OCI-LY1 (cell line): ENCODE measurements at regions not wholly inside any gene's neighbourhood (a gene's known extent, or its start where the extent isn't known, plus 50 kb on each side); places are given as distances from the start of the nearest gene placed in this dataset.

ENCODE experiments used
- H2AFZ ChIP-seq: fragments of 200-600 bp; sonication (generic), shearing (Covaris generic); 2 replicates; pipeline ENCODE4 v1.6.0; 2014; ENCODE audit warnings: antibody characterized with exemption, mild to moderate bottlenecking, low read length
- H3F3A ChIP-seq: fragments of 200-600 bp; sonication (generic), shearing (Covaris generic); 2 replicates; pipeline ENCODE4 v1.6.0; 2014; ENCODE audit warnings: mild to moderate bottlenecking, antibody characterized with exemption, low read length, moderate library complexity; ENCODE audit not compliant: insufficient read depth
- H3K27ac ChIP-seq: fragments of 200-600 bp; sonication (generic); 2 replicates; pipeline ENCODE4 v1.5.1; 2014; ENCODE audit warnings: low read length, mixed run types, mild to moderate bottlenecking, low read depth; ENCODE audit not compliant: poor library complexity, severe bottlenecking
- H3K27me3 ChIP-seq: fragments of 200-600 bp; sonication (generic); 2 replicates; pipeline ENCODE4 v1.6.0; 2014; ENCODE audit warnings: antibody characterized with exemption, mild to moderate bottlenecking, low read length, moderate library complexity; ENCODE audit not compliant: insufficient read depth
- H3K36me3 ChIP-seq: fragments of 200-600 bp; sonication (generic); 2 replicates; pipeline ENCODE4 v1.6.1; 2014; ENCODE audit warnings: mild to moderate bottlenecking, antibody characterized with exemption, low read length, moderate library complexity, mixed read lengths; ENCODE audit not compliant: insufficient read depth
- H3K4me1 ChIP-seq: fragments of 200-600 bp; sonication (generic); 2 replicates; pipeline ENCODE4 v1.5.1; 2014; ENCODE audit warnings: mild to moderate bottlenecking, low read length, moderate library complexity; ENCODE audit not compliant: insufficient read depth, severe bottlenecking
- H3K4me2 ChIP-seq: fragments of 200-600 bp; sonication (generic), shearing (Covaris generic); 2 replicates; pipeline ENCODE4 v1.6.1; 2014; ENCODE audit warnings: low read length
- H3K4me3 ChIP-seq: fragments of 200-600 bp; sonication (generic); 2 replicates; pipeline ENCODE4 v1.5.1; 2014; ENCODE audit warnings: low read length, low read depth, mild to moderate bottlenecking, mixed read lengths; ENCODE audit not compliant: poor library complexity, severe bottlenecking
- H3K79me2 ChIP-seq: fragments of 200-600 bp; shearing (Covaris generic); 2 replicates; pipeline ENCODE4 v1.6.1; 2016; ENCODE audit warnings: mixed run types, low read length, mixed read lengths; ENCODE audit not compliant: insufficient read depth
- H3K9ac ChIP-seq: fragments of 200-600 bp; sonication (generic), shearing (Covaris generic); 2 replicates; pipeline ENCODE4 v1.6.1; 2014; ENCODE audit warnings: mild to moderate bottlenecking, low read length, mixed read lengths
- H3K9me2 ChIP-seq: fragments of 200-600 bp; sonication (generic), shearing (Covaris generic); 2 replicates; pipeline ENCODE4 v1.6.1; 2014; ENCODE audit warnings: low read depth, mild to moderate bottlenecking, low read length, mixed read lengths
- H3K9me3 ChIP-seq: fragments of 200-600 bp; shearing (Covaris generic); 2 replicates; pipeline ENCODE4 v1.6.1; 2014; ENCODE audit warnings: low read length, mixed read lengths
- H4K20me1 ChIP-seq: fragments of 200-600 bp; sonication (generic), shearing (Covaris generic); 2 replicates; pipeline ENCODE4 v1.6.0; 2016; ENCODE audit warnings: mild to moderate bottlenecking, low read length; ENCODE audit not compliant: insufficient read depth
- CTCF ChIP-seq: fragments of 200-600 bp; sonication (generic), shearing (Covaris generic); IDR thresholded peaks from 2 replicates; pipeline ENCODE4 v1.5.1; 2017; ENCODE audit warnings: mild to moderate bottlenecking, antibody characterized with exemption, low read length, moderate library complexity, mixed read lengths
- EZH2 ChIP-seq: fragments of 200-600 bp; sonication (generic), shearing (Covaris generic); IDR thresholded peaks from 2 replicates; pipeline ENCODE4 v1.8.0; 2017; ENCODE audit warnings: borderline replicate concordance, mixed run types, mild to moderate bottlenecking, antibody characterized with exemption, low read length, moderate library complexity, mixed read lengths

- Histone ChIP-seq H3K9ac (no peak overlapping the region), H3K36me3 (no peaks in the 10 kb centered on the region), H3K4me3 (no peak overlapping the region), H3K79me2 (no peaks in the 10 kb centered on the region), H3K9me2 (no peaks in the 10 kb centered on the region), H3K4me1 (no peaks in the 10 kb centered on the region), H3K27me3 (no peaks in the 10 kb centered on the region), H4K20me1 (no peaks in the 10 kb centered on the region), H2AFZ (no peak overlapping the region), H3K4me2 (no peak overlapping the region), H3F3A (no peaks in the 10 kb centered on the region), H3K9me3 (no peaks in the 10 kb centered on the region), H3K27ac (no peak overlapping the region)
- TF ChIP-seq EZH2 (no peak), CTCF (no peak)
Observed at GRCh38 chr3:80537680-80538079, 769.9 kb upstream of the ROBO1 start.

- Histone ChIP-seq H3K9ac (no peak overlapping the region), H3K4me1 (no peaks in the 10 kb centered on the region), H3K4me3 (no peak overlapping the region), H3K9me3 (no peaks in the 10 kb centered on the region), H3K27me3 (no peaks in the 10 kb centered on the region), H3K79me2 (no peaks in the 10 kb centered on the region), H3K36me3 (no peaks in the 10 kb centered on the region), H2AFZ (no peak overlapping the region), H3K9me2 (no peaks in the 10 kb centered on the region), H3K4me2 (no peak overlapping the region), H3F3A (no peaks in the 10 kb centered on the region), H4K20me1 (no peaks in the 10 kb centered on the region), H3K27ac (no peak overlapping the region)
- no peak for TF ChIP-seq CTCF
- no peak for TF ChIP-seq EZH2
Observed at GRCh38 chr3:80535286-80535685, 767.5 kb upstream of the ROBO1 start.

GRCh38 chr3:80533553-80533952 is 765.8 kb upstream of the ROBO1 start:
- Histone ChIP-seq H4K20me1 (no peaks in the 10 kb centered on the region), H3K9me2 (no peaks in the 10 kb centered on the region), H2AFZ (no peak overlapping the region), H3K36me3 (no peaks in the 10 kb centered on the region), H3K9me3 (no peaks in the 10 kb centered on the region), H3K4me2 (no peak overlapping the region), H3K4me1 (no peaks in the 10 kb centered on the region), H3K4me3 (no peak overlapping the region), H3K79me2 (no peaks in the 10 kb centered on the region), H3K9ac (no peak overlapping the region), H3F3A (no peaks in the 10 kb centered on the region), H3K27ac (no peak overlapping the region), H3K27me3 (no peaks in the 10 kb centered on the region)
- TF ChIP-seq CTCF (no peak), EZH2 (no peak)
